ENCODE measurements at regions not wholly inside any gene's neighbourhood (a gene's known extent, or its start where the extent isn't known, plus 50 kb on each side); places are given as distances from the start of the nearest gene placed in this dataset.

GRCh38 chr13:110037925-110038573 is 251.7 kb upstream of the IRS2 start:
- H3K36me3 ChIP-seq, result no peaks in the 10 kb centered on the region
- ATAC-seq, result no peak
- H3K27ac ChIP-seq, result no peak overlapping the region
- H3K27me3 ChIP-seq, result no peaks in the 10 kb centered on the region
- no peak overlapping the region for H3K4me3 ChIP-seq
- no peaks in the 10 kb centered on the region for H3K9me3 ChIP-seq
- 90 to 100% methylated on average over 1 to 2 of the region's 2 CpGs for WGBS, 2 donors (ENCODE audit: low coverage in 1 of 2)
- TF ChIP-seq CTCF (IDR thresholded peaks at IDR 0.05) (no peak), EP300 (IDR thresholded peaks at IDR 0.05) (no peak), POLR2A (IDR thresholded peaks at IDR 0.05) (no peak), POLR2AphosphoS5 (IDR thresholded peaks at IDR 0.05) (no peak)
- no peaks in the 10 kb centered on the region for H3K4me1 ChIP-seq

- ATAC-seq, result no peak
- H3K4me3 ChIP-seq, result no peak overlapping the region
- H3K27me3 ChIP-seq, result no peaks in the 10 kb centered on the region
- TF ChIP-seq EP300 (IDR thresholded peaks at IDR 0.05), result no peak
- TF ChIP-seq POLR2A (IDR thresholded peaks at IDR 0.05), result no peak
- TF ChIP-seq CTCF (IDR thresholded peaks at IDR 0.05), result no peak
- WGBS, 2 donors (ENCODE audit: low coverage in 1 of 2), result 87 to 100% methylated on average over 2 to 3 of the region's 3 CpGs
- no peaks in the 10 kb centered on the region for H3K9me3 ChIP-seq
- H3K4me1 ChIP-seq, result no peaks in the 10 kb centered on the region
- no peak overlapping the region for H3K27ac ChIP-seq
- no peaks in the 10 kb centered on the region for H3K36me3 ChIP-seq
Measured at GRCh38 chr13:110036060-110036459, 249.7 kb upstream of the IRS2 start.

- ATAC-seq, result no peak
- Histone ChIP-seq H3K9me3 (no peaks in the 10 kb centered on the region), H3K4me1 (no peaks in the 10 kb centered on the region), H3K27me3 (no peaks in the 10 kb centered on the region), H3K27ac (no peak overlapping the region), H3K4me3 (no peak overlapping the region), H3K36me3 (no peaks in the 10 kb centered on the region)
- TF ChIP-seq POLR2A (IDR thresholded peaks at IDR 0.05) (no peak), POLR2AphosphoS5 (IDR thresholded peaks at IDR 0.05) (no peak), CTCF (IDR thresholded peaks at IDR 0.05) (no peak), EP300 (IDR thresholded peaks at IDR 0.05) (no peak)
- WGBS, 2 donors (ENCODE audit: low coverage in 1 of 2), result 77 to 88% methylated on average over 3 to 4 of the region's 4 CpGs
Measured at GRCh38 chr13:110034031-110034549, 247.7 kb upstream of the IRS2 start.

- Histone ChIP-seq H3K4me1 (peaks cover 0 to 5% (median 0%) of the 10 kb centered on the region in 3 donors), H3K4me3 (no peak overlapping the region), H3K36me3 (no peaks in the 10 kb centered on the region), H3K27ac (no peak overlapping the region), H3K27me3 (no peaks in the 10 kb centered on the region), H3K9me3 (no peaks in the 10 kb centered on the region)
- WGBS, 2 donors (ENCODE audit: low coverage in 1 of 2), result 50 to 75% methylated on average over 1 to 5 of the region's 5 CpGs
- no peak for TF ChIP-seq POLR2A (IDR thresholded peaks at IDR 0.05)
- TF ChIP-seq CTCF (IDR thresholded peaks at IDR 0.05), result no peak
- no peak for TF ChIP-seq POLR2AphosphoS5 (IDR thresholded peaks at IDR 0.05)
- no peak for TF ChIP-seq EP300 (IDR thresholded peaks at IDR 0.05)
- ATAC-seq, result no peak
Measured at GRCh38 chr13:110032969-110033368, 246.6 kb upstream of the IRS2 start.

GRCh38 chr13:110030394-110030928 is 244.1 kb upstream of the IRS2 start:
- TF ChIP-seq CTCF (IDR thresholded peaks at IDR 0.05) (no peak), POLR2AphosphoS5 (IDR thresholded peaks at IDR 0.05) (no peak)
- H3K36me3 ChIP-seq, result no peaks in the 10 kb centered on the region
- H3K4me3 ChIP-seq, result no peak overlapping the region

More at GRCh38 chr13:110030394-110030928, 244.1 kb upstream of the IRS2 start:
- 73 to 78% methylated on average over 5 to 6 of the region's 7 CpGs for WGBS, 2 donors (ENCODE audit: low coverage in 1 of 2)
- no peak for ATAC-seq
- peaks cover 0 to 5% (median 0%) of the 10 kb centered on the region in 3 donors for H3K4me1 ChIP-seq
- H3K27me3 ChIP-seq, result no peaks in the 10 kb centered on the region
- no peaks in the 10 kb centered on the region for H3K9me3 ChIP-seq
- no peak overlapping the region for H3K27ac ChIP-seq

Measured in gastroesophageal sphincter (tissue), 4 donors.